ENCODE measurements at regions not wholly inside any gene's neighbourhood (a gene's known extent, or its start where the extent isn't known, plus 50 kb on each side); places are given as distances from the start of the nearest gene placed in this dataset.

DNA sequence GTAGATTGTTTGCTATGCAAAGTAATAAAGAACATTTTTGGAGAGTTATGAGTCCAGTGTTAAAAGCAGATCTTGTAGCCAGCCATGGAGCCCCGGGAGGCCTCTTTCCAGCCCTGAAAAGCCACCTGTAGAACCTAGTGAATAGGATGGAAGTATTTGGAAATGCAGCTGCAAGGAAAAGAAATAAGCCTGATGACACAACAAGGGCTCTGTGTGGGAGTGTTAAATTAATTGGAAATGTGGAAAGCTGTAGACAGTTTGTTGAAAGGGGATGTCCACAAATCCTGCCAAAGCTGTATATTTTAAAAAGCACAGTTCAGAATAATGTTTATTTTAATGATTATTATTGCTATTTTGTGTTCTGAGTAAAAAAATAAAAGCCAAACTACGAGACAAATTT, 152.5 kb upstream of the GHR start:
- Histone ChIP-seq H3K4me1 (ENCODE audit: control insufficient read depth in 1 of 2, insufficient read depth in 2 of 2, low read length in 2 of 2) (no peaks in the 10 kb centered on the region), H4K20me1 (ENCODE audit: insufficient read depth) (no peaks in the 10 kb centered on the region), H3K4me2 (ENCODE audit: low read length) (no peak overlapping the region), H3K9me2 (ENCODE audit: insufficient read depth) (no peaks in the 10 kb centered on the region), H3K9ac (ENCODE audit: low read length) (no peak overlapping the region), H3K9me3 (ENCODE audit: control insufficient read depth in 1 of 2, insufficient read depth in 1 of 2, low read depth in 1 of 2, low read length in 2 of 2) (no peaks in the 10 kb centered on the region), H3K36me3 (ENCODE audit: control insufficient read depth in 1 of 2, insufficient read depth in 2 of 2, low read length in 2 of 2) (no peaks in the 10 kb centered on the region), H3K4me3 (replicated peaks in 1 of 2; ENCODE audit: low read depth in 1 of 2, low read length in 2 of 2) (no peak overlapping the region), H3K27ac (ENCODE audit: low read depth, low read length) (no peak overlapping the region), H3K79me2 (ENCODE audit: insufficient read depth, low read length) (no peaks in the 10 kb centered on the region), H2AFZ (ENCODE audit: low read depth, low read length, poor library complexity, severe bottlenecking) (no peak overlapping the region), H3K27me3 (ENCODE audit: insufficient read depth, low read length) (no peaks in the 10 kb centered on the region)
- intact Hi-C loops (cut with micrococcal nuclease) = no loop called here
- no peak for DNase-seq (ENCODE audit: low read depth, low spot score)
- ChIA-PET CTCF (no interaction called here), POLR2A (no interaction called here), RAD21 (ENCODE audit: low non-redundant PET in 1 of 2, low total read pairs in 2 of 2, uncharacterized antibody in 2 of 2, unreplicated experiment in 2 of 2) (no interaction called here)
- no peak for ATAC-seq
- no TSS peak for BruUV-seq (replicated peaks)
- TF ChIP-seq, protein P1, sequence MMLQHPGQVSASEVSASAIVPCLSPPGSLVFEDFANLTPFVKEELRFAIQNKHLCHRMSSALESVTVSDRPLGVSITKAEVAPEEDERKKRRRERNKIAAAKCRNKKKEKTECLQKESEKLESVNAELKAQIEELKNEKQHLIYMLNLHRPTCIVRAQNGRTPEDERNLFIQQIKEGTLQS (IDR thresholded peaks at IDR 0.05) = no peak
- TF ChIP-seq SIN3A (IDR thresholded peaks at IDR 0.05; ENCODE audit: low read depth) (no peak), POLR2AphosphoS5 (IDR thresholded peaks at IDR 0.05; ENCODE audit: low read depth, low read length) (no peak), SP1 (IDR thresholded peaks at IDR 0.05; ENCODE audit: low read depth) (no peak), EZH2phosphoT487 (IDR thresholded peaks at IDR 0.05; ENCODE audit: borderline replicate concordance) (no peak), ZNF274 (IDR thresholded peaks at IDR 0.05; ENCODE audit: low read depth, low read length) (no peak), YY1 (IDR thresholded peaks at IDR 0.05; ENCODE audit: extremely low read depth, insufficient replicate concordance, low read depth, low read length) (no peak), POLR2A (IDR thresholded peaks at IDR 0.05; ENCODE audit: borderline replicate concordance, extremely low read depth, insufficient read depth, insufficient read length) (no peak), RAD21 (IDR thresholded peaks at IDR 0.05; ENCODE audit: low read depth) (no peak), EZH2 (IDR thresholded peaks at IDR 0.05) (no peak), CBX3 (IDR thresholded peaks at IDR 0.05; ENCODE audit: low read depth) (no peak), ELF1 (IDR thresholded peaks at IDR 0.05; ENCODE audit: borderline replicate concordance, low read depth) (no peak), FOSL1 (IDR thresholded peaks at IDR 0.05; ENCODE audit: low read depth) (no peak), ZFX (IDR thresholded peaks at IDR 0.05) (no peak), SRF (IDR thresholded peaks at IDR 0.05; ENCODE audit: low read depth) (no peak)
- TF ChIP-seq, protein P2, sequence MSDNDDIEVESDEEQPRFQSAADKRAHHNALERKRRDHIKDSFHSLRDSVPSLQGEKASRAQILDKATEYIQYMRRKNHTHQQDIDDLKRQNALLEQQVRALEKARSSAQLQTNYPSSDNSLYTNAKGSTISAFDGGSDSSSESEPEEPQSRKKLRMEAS (IDR thresholded peaks at IDR 0.05) = no peak
- TF ChIP-seq, protein P3, sequence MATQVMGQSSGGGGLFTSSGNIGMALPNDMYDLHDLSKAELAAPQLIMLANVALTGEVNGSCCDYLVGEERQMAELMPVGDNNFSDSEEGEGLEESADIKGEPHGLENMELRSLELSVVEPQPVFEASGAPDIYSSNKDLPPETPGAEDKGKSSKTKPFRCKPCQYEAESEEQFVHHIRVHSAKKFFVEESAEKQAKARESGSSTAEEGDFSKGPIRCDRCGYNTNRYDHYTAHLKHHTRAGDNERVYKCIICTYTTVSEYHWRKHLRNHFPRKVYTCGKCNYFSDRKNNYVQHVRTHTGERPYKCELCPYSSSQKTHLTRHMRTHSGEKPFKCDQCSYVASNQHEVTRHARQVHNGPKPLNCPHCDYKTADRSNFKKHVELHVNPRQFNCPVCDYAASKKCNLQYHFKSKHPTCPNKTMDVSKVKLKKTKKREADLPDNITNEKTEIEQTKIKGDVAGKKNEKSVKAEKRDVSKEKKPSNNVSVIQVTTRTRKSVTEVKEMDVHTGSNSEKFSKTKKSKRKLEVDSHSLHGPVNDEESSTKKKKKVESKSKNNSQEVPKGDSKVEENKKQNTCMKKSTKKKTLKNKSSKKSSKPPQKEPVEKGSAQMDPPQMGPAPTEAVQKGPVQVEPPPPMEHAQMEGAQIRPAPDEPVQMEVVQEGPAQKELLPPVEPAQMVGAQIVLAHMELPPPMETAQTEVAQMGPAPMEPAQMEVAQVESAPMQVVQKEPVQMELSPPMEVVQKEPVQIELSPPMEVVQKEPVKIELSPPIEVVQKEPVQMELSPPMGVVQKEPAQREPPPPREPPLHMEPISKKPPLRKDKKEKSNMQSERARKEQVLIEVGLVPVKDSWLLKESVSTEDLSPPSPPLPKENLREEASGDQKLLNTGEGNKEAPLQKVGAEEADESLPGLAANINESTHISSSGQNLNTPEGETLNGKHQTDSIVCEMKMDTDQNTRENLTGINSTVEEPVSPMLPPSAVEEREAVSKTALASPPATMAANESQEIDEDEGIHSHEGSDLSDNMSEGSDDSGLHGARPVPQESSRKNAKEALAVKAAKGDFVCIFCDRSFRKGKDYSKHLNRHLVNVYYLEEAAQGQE (IDR thresholded peaks at IDR 0.05; ENCODE audit: low read depth) = no peak
- TF ChIP-seq, protein P4, sequence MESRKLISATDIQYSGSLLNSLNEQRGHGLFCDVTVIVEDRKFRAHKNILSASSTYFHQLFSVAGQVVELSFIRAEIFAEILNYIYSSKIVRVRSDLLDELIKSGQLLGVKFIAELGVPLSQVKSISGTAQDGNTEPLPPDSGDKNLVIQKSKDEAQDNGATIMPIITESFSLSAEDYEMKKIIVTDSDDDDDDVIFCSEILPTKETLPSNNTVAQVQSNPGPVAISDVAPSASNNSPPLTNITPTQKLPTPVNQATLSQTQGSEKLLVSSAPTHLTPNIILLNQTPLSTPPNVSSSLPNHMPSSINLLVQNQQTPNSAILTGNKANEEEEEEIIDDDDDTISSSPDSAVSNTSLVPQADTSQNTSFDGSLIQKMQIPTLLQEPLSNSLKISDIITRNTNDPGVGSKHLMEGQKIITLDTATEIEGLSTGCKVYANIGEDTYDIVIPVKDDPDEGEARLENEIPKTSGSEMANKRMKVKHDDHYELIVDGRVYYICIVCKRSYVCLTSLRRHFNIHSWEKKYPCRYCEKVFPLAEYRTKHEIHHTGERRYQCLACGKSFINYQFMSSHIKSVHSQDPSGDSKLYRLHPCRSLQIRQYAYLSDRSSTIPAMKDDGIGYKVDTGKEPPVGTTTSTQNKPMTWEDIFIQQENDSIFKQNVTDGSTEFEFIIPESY (IDR thresholded peaks at IDR 0.05; ENCODE audit: extremely low read depth, insufficient replicate concordance, low read length) = no peak
- TF ChIP-seq, protein P5, sequence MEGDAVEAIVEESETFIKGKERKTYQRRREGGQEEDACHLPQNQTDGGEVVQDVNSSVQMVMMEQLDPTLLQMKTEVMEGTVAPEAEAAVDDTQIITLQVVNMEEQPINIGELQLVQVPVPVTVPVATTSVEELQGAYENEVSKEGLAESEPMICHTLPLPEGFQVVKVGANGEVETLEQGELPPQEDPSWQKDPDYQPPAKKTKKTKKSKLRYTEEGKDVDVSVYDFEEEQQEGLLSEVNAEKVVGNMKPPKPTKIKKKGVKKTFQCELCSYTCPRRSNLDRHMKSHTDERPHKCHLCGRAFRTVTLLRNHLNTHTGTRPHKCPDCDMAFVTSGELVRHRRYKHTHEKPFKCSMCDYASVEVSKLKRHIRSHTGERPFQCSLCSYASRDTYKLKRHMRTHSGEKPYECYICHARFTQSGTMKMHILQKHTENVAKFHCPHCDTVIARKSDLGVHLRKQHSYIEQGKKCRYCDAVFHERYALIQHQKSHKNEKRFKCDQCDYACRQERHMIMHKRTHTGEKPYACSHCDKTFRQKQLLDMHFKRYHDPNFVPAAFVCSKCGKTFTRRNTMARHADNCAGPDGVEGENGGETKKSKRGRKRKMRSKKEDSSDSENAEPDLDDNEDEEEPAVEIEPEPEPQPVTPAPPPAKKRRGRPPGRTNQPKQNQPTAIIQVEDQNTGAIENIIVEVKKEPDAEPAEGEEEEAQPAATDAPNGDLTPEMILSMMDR (IDR thresholded peaks at IDR 0.05 in 2 of 3, conservative IDR thresholded peaks at IDR 0.05 in 1 of 3; ENCODE audit: borderline replicate concordance in 1 of 3, insufficient read depth in 1 of 3, low read depth in 2 of 3, low read length in 2 of 3) = no peak
